K562 (cell line): ENCODE measurements at regions not wholly inside any gene's neighbourhood (a gene's known extent, or its start where the extent isn't known, plus 50 kb on each side); places are given as distances from the start of the nearest gene placed in this dataset.

Experiments
- ATAC-seq: fragments of 200-7000 bp; cut with Tn5 transposase; 3 replicates; pipeline ENCODE4 v1.9.1; 2020; ENCODE audit warnings: moderate library complexity
- BruUV-seq: library from RNA; stranded (reverse); fragments of 400-500 nt; replicated peaks from 2 replicates; lab custom pipeline; 2021; lab: Mats Ljungman, UMichigan
- CTCF ChIA-PET: fragments of 300-600 bp; formaldehyde crosslinking; extraction: SDS; loops from one replicate; lab custom pipeline; 2021; ENCODE audit warnings: low intra/inter-chr PET ratio; lab: Yijun Ruan, JAX
- POLR2A ChIA-PET: fragments of 300-600, 350-650 bp; sonication (Branson Sonifier 250); formaldehyde crosslinking; extraction: SDS; loops from one replicate; lab custom pipeline; 2021; ENCODE audit warnings: antibody characterized with exemption, inconsistent platforms; lab: Yijun Ruan, JAX
- DNase-seq, 4 experiments: peaks; one replicate each; pipeline versions ENCODE4 v3.0.0 to v3.0.0-alpha.2; 2011 to 2018; ENCODE audit warnings: low spot score in 3 of 4, mixed read lengths in 3 of 4; ENCODE audit errors: extremely low read depth in 1 of 4
- FAIRE-seq: peaks from 2 replicates; lab custom pipeline; 2011; peaks lifted over from hg19 to GRCh38; lab: Jason Lieb, UNC
- H2AFZ ChIP-seq: 2 replicates; pipeline ENCODE4 v1.6.0; 2011; ENCODE audit warnings: low read depth, low read length, control low read depth, inconsistent platforms
- H3K27ac ChIP-seq: fragments of 200-600 bp; 3 replicates; pipeline ENCODE4 v1.8.0; 2011; ENCODE audit warnings: low read depth, mild to moderate bottlenecking, control low read depth, inconsistent platforms, low read length, moderate library complexity, mixed read lengths; ENCODE audit errors: extremely low read depth
- H3K27me3 ChIP-seq, 2 experiments: fragments of 300-600 bp in 1 of 2; 2 replicates in 1 of 2; 3 replicates in 1 of 2; pipeline versions ENCODE4 v1.6.0 to v1.8.0; 2011; ENCODE audit warnings: inconsistent platforms in 2 of 2, low read length in 2 of 2, mild to moderate bottlenecking in 1 of 2, mixed read lengths in 1 of 2, moderate library complexity in 1 of 2; ENCODE audit not compliant: control insufficient read depth in 2 of 2, insufficient read depth in 2 of 2
- H3K36me3 ChIP-seq: fragments of 300-600 bp; 3 replicates; pipeline ENCODE4 v1.8.0; 2011; ENCODE audit warnings: mild to moderate bottlenecking, low read length, inconsistent platforms; ENCODE audit not compliant: control insufficient read depth, insufficient read depth
- H3K4me1 ChIP-seq, 2 experiments: fragments of 200-600 bp in 1 of 2; replicated peaks in 1 of 2; 2 replicates in 1 of 2; 3 replicates in 1 of 2; pipeline versions ENCODE4 v1.5.1 to v1.8.0; 2011; ENCODE audit warnings: inconsistent platforms in 2 of 2, low read length in 2 of 2, mild to moderate bottlenecking in 1 of 2, mixed read lengths in 1 of 2, moderate library complexity in 1 of 2; ENCODE audit not compliant: control insufficient read depth in 2 of 2, insufficient read depth in 2 of 2
- H3K4me2 ChIP-seq: 2 replicates; pipeline ENCODE4 v1.6.1; 2011; ENCODE audit warnings: low read length, control low read depth, inconsistent platforms, mixed read lengths; ENCODE audit not compliant: insufficient read depth
- H3K4me3 ChIP-seq: fragments of 200-600 bp; sonication (generic), shearing (Covaris generic); 2 replicates; pipeline ENCODE4 v1.5.1; 2016; ENCODE audit warnings: control low read depth, inconsistent platforms
- H3K79me2 ChIP-seq: fragments of 200-600 bp; 3 replicates; pipeline ENCODE4 v1.8.0; 2011; ENCODE audit warnings: low read length, inconsistent platforms; ENCODE audit not compliant: control insufficient read depth, insufficient read depth
- H3K9ac ChIP-seq, 2 experiments: 2 replicates each; pipeline versions ENCODE4 v1.6.0 to v1.6.1; 2011; ENCODE audit warnings: low read depth in 2 of 2, low read length in 2 of 2, control low read depth in 1 of 2, inconsistent platforms in 1 of 2, mild to moderate bottlenecking in 1 of 2, mixed read lengths in 1 of 2; ENCODE audit not compliant: insufficient read depth in 1 of 2
- H3K9me1 ChIP-seq: one replicate; pipeline ENCODE4 v1.6.0; 2011; ENCODE audit warnings: inconsistent platforms, mild to moderate bottlenecking, low read length, moderate library complexity; ENCODE audit not compliant: control insufficient read depth, insufficient read depth
- H3K9me3 ChIP-seq: replicated peaks from 2 replicates; pipeline ENCODE4 v1.5.1; 2011; ENCODE audit warnings: low read depth, low read length, inconsistent platforms; ENCODE audit not compliant: control insufficient read depth, insufficient read depth
- H4K20me1 ChIP-seq: replicated peaks from 2 replicates; pipeline ENCODE4 v1.6.1; 2011; ENCODE audit warnings: low read length, inconsistent platforms, mixed read lengths; ENCODE audit not compliant: control insufficient read depth, insufficient read depth
- AFF1 ChIP-seq, 2 experiments: fragments of 450-650 bp; IDR thresholded peaks; 2 replicates each; pipeline ENCODE4 v1.6.1; 2018; ENCODE audit warnings: mild to moderate bottlenecking in 2 of 2, low read depth in 1 of 2; ENCODE audit not compliant: partially characterized antibody in 2 of 2
- CHD7 ChIP-seq: fragments of 200-600 bp; sonication (generic); IDR thresholded peaks from one replicate; pipeline ENCODE4 v1.6.1; 2012; ENCODE audit warnings: mild to moderate bottlenecking, low read depth, low read length, inconsistent platforms
- HDAC8 ChIP-seq: fragments of 450-650 bp; IDR thresholded peaks from 2 replicates; pipeline ENCODE4 v1.6.1; 2016; ENCODE audit warnings: mild to moderate bottlenecking, missing genetic modification characterization, moderate library complexity, missing compliant biosample characterization
- PHF8 ChIP-seq: fragments of 200-600 bp; sonication (generic); IDR thresholded peaks from 2 replicates; pipeline ENCODE4 v1.6.1; 2012; ENCODE audit warnings: mixed run types, mild to moderate bottlenecking, inconsistent platforms, low read length, moderate library complexity, borderline replicate concordance
- SLC30A9 ChIP-seq: fragments of 250-450 bp; sonication (Bioruptor Pico); IDR thresholded peaks from 2 replicates; pipeline ENCODE4 v1.8.0; 2022; ENCODE audit warnings: mild to moderate bottlenecking, moderate library complexity
- TFAM ChIP-seq: fragments of 250-450 bp; sonication (Bioruptor Pico); conservative IDR thresholded peaks from 2 replicates; pipeline ENCODE4 v1.5.0; 2021; ENCODE audit warnings: mild to moderate bottlenecking, moderate library complexity
- ZNF3 ChIP-seq: fragments of 250-450 bp; sonication (Bioruptor Pico); IDR thresholded peaks from 2 replicates; pipeline ENCODE4 v1.5.0; 2021; ENCODE audit warnings: mild to moderate bottlenecking, moderate library complexity
- ZNF324 ChIP-seq: fragments of 250-450 bp; sonication (Bioruptor Pico); IDR thresholded peaks from 2 replicates; pipeline ENCODE4 v1.4.0; 2020; ENCODE audit warnings: mild to moderate bottlenecking
- WGBS: fragments of 100-300 bp; shearing (Covaris generic); methylation state at CpG from one replicate; pipeline ENCODE4 v1.1.6; 2016; ENCODE audit warnings: low coverage, mixed read lengths; ENCODE audit not compliant: insufficient coverage; ENCODE audit errors: missing lambda C conversion rate; 5-methylcytosine and 5-hydroxymethylcytosine counted together
- in situ Hi-C: fragments of 300-500 bp; cut with MboI; formaldehyde crosslinking; loops from 4 replicates; pipeline ENCODE4 v1.15.0; 2018; ENCODE audit warnings: inconsistent platforms, mixed read lengths
- intact Hi-C: fragments of 100-400 bp; cut with micrococcal nuclease; formaldehyde crosslinking; loops from 2 replicates; pipeline ENCODE4 v1.14.2; 2022

DNA sequence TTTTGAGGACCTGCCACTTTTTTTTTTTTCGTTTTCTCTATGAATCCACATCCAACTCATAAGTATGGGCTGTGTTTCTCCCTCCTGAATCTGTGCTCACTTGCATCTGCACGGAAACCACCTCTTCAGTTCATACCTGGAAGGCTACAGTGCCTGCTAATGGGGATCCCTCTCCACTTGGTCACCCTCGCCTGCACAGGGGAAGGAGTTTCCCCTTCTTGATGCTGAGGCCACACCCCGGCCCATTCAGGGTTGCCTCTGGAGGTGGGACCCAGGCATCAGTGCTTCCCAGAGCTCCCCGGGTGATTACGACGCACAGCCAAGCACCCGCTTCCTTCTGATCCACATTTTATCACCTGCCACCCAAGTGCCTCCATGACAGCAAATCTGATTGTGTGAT, 85.9 kb upstream of the TBC1D3K start:
- no peak overlapping the region for H2AFZ ChIP-seq
- POLR2A ChIA-PET = no interaction called here
- BruUV-seq = no TSS peak
- TF ChIP-seq CHD7 (no peak), ZNF324 (CRISPR knock-in tag) (no peak), ZNF3 (CRISPR knock-in tag) (no peak), PHF8 (no peak), HDAC8 (no peak), AFF1 (IDR thresholded peaks at IDR 0.05; ENCODE audit: low read depth in 1 of 2, partially characterized antibody in 2 of 2) (no peak), TFAM (CRISPR knock-in tag) (no peak), SLC30A9 (CRISPR knock-in tag) (no peak)

More for the DNA sequence above, 85.9 kb upstream of the TBC1D3K start:
- Histone ChIP-seq H3K9me1 (no peaks in the 10 kb centered on the region), H3K9me3 (no peaks in the 10 kb centered on the region), H3K27ac (no peak overlapping the region), H3K36me3 (no peaks in the 10 kb centered on the region), H3K27me3 (peaks cover 37 to 66% of the 10 kb centered on the region in 2 experiments), H3K79me2 (no peaks in the 10 kb centered on the region), H3K4me1 (peaks cover 0 to 3% of the 10 kb centered on the region in 2 experiments; a peak in 4 of 5 replicates), H3K4me2 (no peak overlapping the region), H3K4me3 (no peak overlapping the region), H3K9ac (no peak overlapping the region), H4K20me1 (0 out of 2 replicates have a peak, but pooled peaks cover 4% of the 10 kb centered on the region)
- FAIRE-seq = no peak
- ATAC-seq = no peak
- no peak for DNase-seq
- intact Hi-C loops (no loop called here), in situ Hi-C loops (no loop called here)
- 1% methylated on average over 8 of the region's 8 CpGs for WGBS
- CTCF ChIA-PET = no interaction called here
